ENCODE measurements at regions not wholly inside any gene's neighbourhood (a gene's known extent, or its start where the extent isn't known, plus 50 kb on each side); places are given as distances from the start of the nearest gene placed in this dataset.

GRCh38 chr7:67854221-67855178 is 857.9 kb downstream of the TYW1 start:
- H3K14ac ChIP-seq (ENCODE audit: insufficient read length): no peak overlapping the region
- H3K79me1 ChIP-seq (ENCODE audit: low read depth, low read length): no peaks in the 10 kb centered on the region
- DNase-seq (ENCODE audit: low read depth in 1 of 2, low spot score in 2 of 2): no peak
- no peaks in the 10 kb centered on the region for H3K79me2 ChIP-seq (ENCODE audit: control insufficient read depth in 1 of 2, insufficient read depth in 2 of 2, low read length in 2 of 2)
- peak overlapping the region; percentile 78; the same call in 1 of the 2 replicates for H2AFZ ChIP-seq (ENCODE audit: low read length)
- H3K23me2 ChIP-seq (ENCODE audit: low read depth, low read length): no peaks in the 10 kb centered on the region
- no peak overlapping the region for H2BK15ac ChIP-seq (ENCODE audit: low read length)
- no peak overlapping the region for H4K8ac ChIP-seq (ENCODE audit: extremely low read depth, insufficient read depth, low read length)
- H3K27me3 ChIP-seq (replicated peaks in 1 of 4; ENCODE audit: control insufficient read depth in 3 of 4, extremely low read depth in 1 of 4, insufficient read depth in 3 of 4, low read length in 3 of 4): no peaks in the 10 kb centered on the region
- no peak overlapping the region for H2BK20ac ChIP-seq (ENCODE audit: low read length)
- no peak overlapping the region for H3K18ac ChIP-seq (ENCODE audit: extremely low read depth, low read length)
- no peak for FAIRE-seq
- no peaks in the 10 kb centered on the region for H3K4me1 ChIP-seq (replicated peaks in 1 of 4; ENCODE audit: control insufficient read depth in 3 of 4, insufficient read depth in 4 of 4, low read length in 3 of 4)
- no peak overlapping the region for H2AK5ac ChIP-seq (ENCODE audit: low read depth, low read length)
- H2BK12ac ChIP-seq (ENCODE audit: low read depth, low read length): no peak overlapping the region
- H3K27ac ChIP-seq (ENCODE audit: low read depth, low read length): no peak overlapping the region
- H3K9me3 ChIP-seq (ENCODE audit: insufficient read depth in 2 of 2, low read depth in 1 of 2, low read length in 1 of 2): no peaks in the 10 kb centered on the region
- TF ChIP-seq SIX5 (IDR thresholded peaks at IDR 0.05; ENCODE audit: low read depth, low read length) (no peak), RNF2 (IDR thresholded peaks at IDR 0.05; ENCODE audit: borderline replicate concordance, low read depth, low read length, missing control alignments, poor library complexity, severe bottlenecking) (no peak), NRF1 (IDR thresholded peaks at IDR 0.05; ENCODE audit: low read depth, low read length) (no peak), CHD1 (IDR thresholded peaks at IDR 0.05; ENCODE audit: low read depth, low read length) (no peak), TAF7 (optimal IDR thresholded peaks at IDR 0.05; ENCODE audit: borderline replicate concordance, low read depth, low read length) (no peak), TBP (IDR thresholded peaks at IDR 0.05; ENCODE audit: low read depth, low read length) (no peak), BCL11A (IDR thresholded peaks at IDR 0.05; ENCODE audit: low read depth in 2 of 2, low read length in 2 of 2) (no peak)
- 86% methylated on average over 22 of the region's 22 CpGs; no CpG with 5 or more reads in 1 of the 2 experiments for WGBS, 2 experiments (ENCODE audit: extremely low coverage in 1 of 2, insufficient coverage in 1 of 2, insufficient read length in 1 of 2, insufficient replicate concordance in 2 of 2, low coverage in 1 of 2, low lambda C conversion rate in 2 of 2, missing lambda C conversion rate in 1 of 2)
- no peak overlapping the region for H2BK120ac ChIP-seq (replicated peaks; ENCODE audit: low read depth, low read length)
- ChIA-PET CTCF (ENCODE audit: partially characterized antibody) (no interaction called here), POLR2A (ENCODE audit: partially characterized antibody) (no interaction called here)
- H3K9ac ChIP-seq (replicated peaks in 1 of 4; ENCODE audit: extremely low read depth in 1 of 4, low read depth in 3 of 4, low read length in 3 of 4): no peak overlapping the region
- H2BK5ac ChIP-seq (ENCODE audit: low read depth, low read length): no peak overlapping the region
- no peak overlapping the region for H3K4ac ChIP-seq (replicated peaks; ENCODE audit: insufficient read length, low read depth, low read length)
- no peak overlapping the region for H3K4me3 ChIP-seq (ENCODE audit: extremely low read depth in 1 of 4, insufficient read depth in 2 of 4, low read depth in 3 of 4, low read length in 4 of 4)
- no peak overlapping the region for H3K56ac ChIP-seq (replicated peaks; ENCODE audit: insufficient read length, low read depth, low read length)
- no peak overlapping the region for H3K4me2 ChIP-seq (ENCODE audit: insufficient read depth in 1 of 2, low read depth in 2 of 2, low read length in 2 of 2)
- H3K23ac ChIP-seq (ENCODE audit: insufficient read length): no peak overlapping the region
- no peaks in the 10 kb centered on the region for H3K36me3 ChIP-seq (ENCODE audit: control insufficient read depth in 2 of 4, insufficient read depth in 4 of 4, low read length in 3 of 4)
- no peak overlapping the region for H4K5ac ChIP-seq (ENCODE audit: insufficient read length, low read depth, low read length)
- H4K91ac ChIP-seq (replicated peaks; ENCODE audit: insufficient read length, low read length): no peak overlapping the region
- no peaks in the 10 kb centered on the region for H4K20me1 ChIP-seq (replicated peaks in 1 of 2; ENCODE audit: control insufficient read depth in 1 of 2, insufficient read depth in 2 of 2, low read length in 2 of 2)

Measured in H1 (cell line).